B cell (primary cell): ENCODE measurements at regions not wholly inside any gene's neighbourhood (a gene's known extent, or its start where the extent isn't known, plus 50 kb on each side); places are given as distances from the start of the nearest gene placed in this dataset.
"Not testable (repeated sequence)": the region's sequence is repeated elsewhere in the genome, so short reads cannot be mapped to it uniquely, and the experiment has no call there.

ENCODE experiments used
- ATAC-seq: fragments of 200-7000 bp; cut with Tn5 transposase; one replicate; pipeline ENCODE4 v1.10.0; 2021; ENCODE audit warnings: low read depth, mild to moderate bottlenecking, moderate number of reproducible peaks, moderate library complexity
- CTCF ChIA-PET: fragments of 350-600 bp; sonication (Branson Sonifier 250); formaldehyde crosslinking; loops from one replicate; lab custom pipeline; 2021; ENCODE audit warnings: antibody characterized with exemption, inconsistent platforms; lab: Charles Lee
- POLR2A ChIA-PET: fragments of 350-600 bp; sonication (Branson Sonifier 250); formaldehyde crosslinking; loops from one replicate; lab custom pipeline; 2021; ENCODE audit warnings: antibody characterized with exemption; lab: Charles Lee
- DNase-seq: peaks from one replicate; pipeline ENCODE4 v3.0.0; 2013
- H2AFZ ChIP-seq: 2 replicates; pipeline ENCODE4 v1.6.1; 2012; ENCODE audit warnings: mild to moderate bottlenecking, low read depth, low read length; ENCODE audit not compliant: insufficient read depth, poor library complexity, severe bottlenecking
- H3K27ac ChIP-seq, 2 donors: 1 replicate in 1 of 2; 2 replicates in 1 of 2; pipeline ENCODE4 v1.5.1; 2012 to 2013; ENCODE audit warnings: low read length in 2 of 2, mild to moderate bottlenecking in 2 of 2, moderate library complexity in 1 of 2
- H3K27me3 ChIP-seq, 4 experiments: fragments of 200-600 bp in 1 of 4; sonication (generic) in 1 of 4; replicated peaks in 1 of 4; 1 replicate in 2 of 4; 2 replicates in 2 of 4; pipeline versions ENCODE4 v1.6.1 to v1.7.0; 2013 to 2016; ENCODE audit warnings: low read length in 3 of 4, mild to moderate bottlenecking in 2 of 4, mixed read lengths in 1 of 4, moderate library complexity in 1 of 4; ENCODE audit not compliant: insufficient read depth in 4 of 4, control insufficient read depth in 3 of 4; ENCODE audit errors: control extremely low read depth in 1 of 4
- H3K36me3 ChIP-seq, 2 experiments: replicated peaks in 1 of 2; 1 replicate in 1 of 2; 2 replicates in 1 of 2; pipeline versions ENCODE4 v1.6.1 to v1.7.1; 2013; ENCODE audit warnings: low read length in 1 of 2; ENCODE audit not compliant: insufficient read depth in 2 of 2, control insufficient read depth in 1 of 2; ENCODE audit errors: control extremely low read depth in 1 of 2, extremely low read depth in 1 of 2
- H3K4me1 ChIP-seq, 2 donors: fragments of 200-600 bp in 1 of 2; sonication (generic) in 1 of 2; 1 replicate in 1 of 2; 2 replicates in 1 of 2; pipeline versions ENCODE4 v1.5.1 to v1.6.1; 2013 to 2017; ENCODE audit warnings: low read length in 2 of 2; ENCODE audit not compliant: control insufficient read depth in 2 of 2, insufficient read depth in 2 of 2
- H3K4me2 ChIP-seq: replicated peaks from 2 replicates; pipeline ENCODE3; 2012; ENCODE audit warnings: mild to moderate bottlenecking, low read depth, low read length; ENCODE audit not compliant: poor library complexity, severe bottlenecking
- H3K4me3 ChIP-seq, 5 experiments: fragments of 200-600 bp in 1 of 5; sonication (generic) in 1 of 5; 1 replicate in 3 of 5; 2 replicates in 2 of 5; pipeline versions ENCODE4 v1.5.1 to v1.7.0; 2011 to 2016; ENCODE audit warnings: low read length in 4 of 5, mild to moderate bottlenecking in 4 of 5, low read depth in 2 of 5, control low read depth in 1 of 5, moderate library complexity in 1 of 5; ENCODE audit not compliant: insufficient read depth in 1 of 5; ENCODE audit errors: control extremely low read depth in 1 of 5, extremely low read depth in 1 of 5
- H3K79me2 ChIP-seq: fragments of 200-600 bp; sonication (generic); one replicate; pipeline ENCODE4 v1.6.0; 2016; ENCODE audit warnings: low read length; ENCODE audit not compliant: control insufficient read depth, insufficient read depth
- H3K9ac ChIP-seq: fragments of 200-600 bp; sonication (generic); 2 replicates; pipeline ENCODE4 v1.6.1; 2017; ENCODE audit warnings: mild to moderate bottlenecking, low read length, moderate library complexity
- H3K9me3 ChIP-seq, 3 donors: one replicate each; pipeline versions ENCODE4 v1.6.1 to v1.7.1; 2013; ENCODE audit warnings: low read length in 2 of 3; ENCODE audit not compliant: control insufficient read depth in 2 of 3, insufficient read depth in 1 of 3; ENCODE audit errors: control extremely low read depth in 1 of 3
- H4K20me1 ChIP-seq: 2 replicates; pipeline ENCODE4 v1.6.0; 2012; ENCODE audit warnings: mild to moderate bottlenecking, low read length; ENCODE audit not compliant: insufficient read depth, control insufficient read depth, poor library complexity, severe bottlenecking
- H3K27ac Mint-ChIP-seq: one replicate; pipeline ENCODE4 v1.8.0; 2021; ENCODE audit warnings: mixed read lengths
- H3K27me3 Mint-ChIP-seq: one replicate; pipeline ENCODE4 v1.8.0; 2021; ENCODE audit warnings: mixed read lengths
- H3K4me1 Mint-ChIP-seq: one replicate; pipeline ENCODE4 v1.8.0; 2021; ENCODE audit warnings: mixed read lengths
- H3K4me3 Mint-ChIP-seq: one replicate; pipeline ENCODE4 v1.8.0; 2021; ENCODE audit warnings: mixed read lengths
- H3K9me3 Mint-ChIP-seq: one replicate; pipeline ENCODE4 v1.8.0; 2022; ENCODE audit warnings: mixed read lengths; ENCODE audit not compliant: insufficient read depth
- WGBS: methylation state at CpG from one replicate; pipeline ENCODE4 v1.1.5; 2013; ENCODE audit warnings: missing lambda C conversion rate; ENCODE audit not compliant: insufficient coverage; 5-methylcytosine and 5-hydroxymethylcytosine counted together
- intact Hi-C: fragments of 100-400 bp; cut with micrococcal nuclease; formaldehyde crosslinking; loops from one replicate; pipeline ENCODE4 v1.10.0; 2022

GRCh38 chr3:130182475-130182874 is 100.8 kb downstream of the ALG1L2 start:
- H3K4me2 ChIP-seq, POLR2A ChIA-PET, H3K27me3 ChIP-seq, H3K4me3 Mint-ChIP-seq, ATAC-seq, H3K27ac ChIP-seq, H3K4me3 ChIP-seq, H3K9ac ChIP-seq, DNase-seq, H3K27me3 Mint-ChIP-seq, H2AFZ ChIP-seq, H3K27ac Mint-ChIP-seq, intact Hi-C loops, H3K9me3 ChIP-seq, H3K4me1 ChIP-seq, CTCF ChIA-PET, H4K20me1 ChIP-seq, H3K79me2 ChIP-seq, H3K9me3 Mint-ChIP-seq, H3K36me3 ChIP-seq: not testable (repeated sequence)
- peaks cover 12% of the 10 kb centered on the region for H3K4me1 Mint-ChIP-seq
- WGBS = 100% methylated on average over 3 of the region's 6 CpGs

DNA sequence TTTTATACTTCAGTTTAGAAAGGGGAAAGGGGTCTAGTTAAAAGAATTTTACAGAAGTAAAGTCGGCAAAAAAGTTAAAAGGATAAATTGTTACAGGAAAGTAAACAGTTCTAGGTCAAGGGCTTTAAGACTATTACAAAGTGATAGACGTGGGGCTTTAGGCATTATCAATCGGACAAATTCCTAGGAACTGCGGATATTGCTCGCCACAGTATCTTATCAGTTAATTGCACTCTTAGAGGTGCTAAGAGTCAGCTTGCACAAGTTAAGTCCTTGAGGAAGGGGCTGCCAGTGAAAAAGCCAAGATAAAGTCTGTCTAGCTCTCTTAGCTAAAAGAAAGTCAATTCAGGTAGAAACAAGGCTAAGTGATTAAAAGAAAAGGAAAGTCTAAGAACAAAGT is 102.1 kb downstream of the ALG1L2 start:
- H2AFZ ChIP-seq, H3K9me3 Mint-ChIP-seq: not testable (repeated sequence)

GRCh38 chr3:130184152-130185024 is 102.8 kb downstream of the ALG1L2 start:
- WGBS = 0% methylated on average over 1 of the region's 5 CpGs
- H3K9me3 ChIP-seq, DNase-seq, H3K79me2 ChIP-seq, H4K20me1 ChIP-seq, CTCF ChIA-PET, H2AFZ ChIP-seq, H3K9me3 Mint-ChIP-seq, H3K4me3 Mint-ChIP-seq, H3K36me3 ChIP-seq, H3K4me3 ChIP-seq, intact Hi-C loops, H3K4me2 ChIP-seq, H3K4me1 ChIP-seq, ATAC-seq, H3K27ac Mint-ChIP-seq, POLR2A ChIA-PET, H3K27me3 Mint-ChIP-seq, H3K9ac ChIP-seq, H3K4me1 Mint-ChIP-seq, H3K27me3 ChIP-seq, H3K27ac ChIP-seq: not testable (repeated sequence)

More for the DNA sequence above, 102.1 kb downstream of the ALG1L2 start:
- H3K9ac ChIP-seq, ATAC-seq, H3K27me3 ChIP-seq, H4K20me1 ChIP-seq, H3K79me2 ChIP-seq, H3K4me1 ChIP-seq, H3K4me3 ChIP-seq, POLR2A ChIA-PET, H3K36me3 ChIP-seq, H3K4me3 Mint-ChIP-seq, H3K27ac Mint-ChIP-seq, H3K27me3 Mint-ChIP-seq, DNase-seq, H3K4me2 ChIP-seq, intact Hi-C loops, CTCF ChIA-PET, H3K9me3 ChIP-seq, H3K27ac ChIP-seq: not testable (repeated sequence)
- peaks cover 14% of the 10 kb centered on the region for H3K4me1 Mint-ChIP-seq
- 49% methylated on average over 5 of the region's 5 CpGs for WGBS

GRCh38 chr3:130201272-130201671 is 119.6 kb downstream of the ALG1L2 start:
- H3K27me3 Mint-ChIP-seq, CTCF ChIA-PET, H3K4me1 Mint-ChIP-seq: not testable (repeated sequence)

More at GRCh38 chr3:130201272-130201671, 119.6 kb downstream of the ALG1L2 start:
- 75% methylated on average over 1 of the region's 1 CpG for WGBS
- H3K4me3 Mint-ChIP-seq, intact Hi-C loops, H2AFZ ChIP-seq, H3K27me3 ChIP-seq, ATAC-seq, H3K4me2 ChIP-seq, H3K27ac Mint-ChIP-seq, H3K79me2 ChIP-seq, H4K20me1 ChIP-seq, H3K4me1 ChIP-seq, H3K9me3 Mint-ChIP-seq, H3K9ac ChIP-seq, H3K9me3 ChIP-seq, POLR2A ChIA-PET, H3K4me3 ChIP-seq, H3K36me3 ChIP-seq, H3K27ac ChIP-seq, DNase-seq: not testable (repeated sequence)
